Activated CD4-positive, alpha-beta T cell treated with anti-CD3 and anti-CD28 coated beads, Interleukin-2, amount 50 U/mL, for 16 hours (primary cell): ENCODE measurements at regions not wholly inside any gene's neighbourhood (a gene's known extent, or its start where the extent isn't known, plus 50 kb on each side); places are given as distances from the start of the nearest gene placed in this dataset.
"Not testable (repeated sequence)": the region's sequence is repeated elsewhere in the genome, so short reads cannot be mapped to it uniquely, and the experiment has no call there.

Experiments used
- DNase-seq: peaks from one replicate; pipeline ENCODE4 v3.0.0-alpha.2; 2020

DNA sequence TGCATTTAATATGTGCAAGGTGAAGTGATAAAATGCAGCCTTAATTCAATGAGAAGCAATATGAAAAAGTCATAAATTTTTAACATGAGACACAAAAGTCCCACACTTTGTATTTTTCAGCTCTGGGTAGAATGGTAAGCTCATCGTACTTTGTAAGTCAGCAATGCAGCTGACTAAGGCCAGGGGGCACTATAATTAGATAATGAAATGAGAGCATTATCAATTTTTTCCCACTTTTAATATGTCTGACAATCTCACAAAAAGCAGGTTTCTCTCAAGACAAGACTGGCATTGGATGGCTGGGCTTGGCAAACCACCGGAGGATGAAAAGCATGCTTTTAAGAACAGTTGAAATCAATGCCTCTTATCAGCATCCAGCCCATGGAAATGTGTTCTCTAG lies 162.8 kb downstream of the FAM174A start:
- no peak for DNase-seq

DNA sequence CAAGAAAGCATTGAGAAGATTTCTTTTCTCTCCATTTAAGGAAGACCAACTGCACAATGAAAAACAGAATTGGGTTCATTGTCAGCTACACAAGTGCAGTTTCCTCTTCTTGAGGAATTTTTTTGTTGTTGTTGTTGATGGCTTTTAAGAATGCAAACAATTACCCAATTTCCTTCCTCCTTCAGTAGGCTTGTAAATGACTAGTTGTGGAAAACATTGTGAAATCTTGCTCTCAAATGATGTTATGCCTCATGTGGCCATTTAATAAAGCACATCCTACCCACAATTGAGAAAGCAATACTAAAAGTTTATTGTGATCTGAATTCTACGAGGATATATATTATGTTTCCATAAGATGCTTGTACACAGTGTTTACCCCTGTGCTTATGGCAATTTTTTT lies 171.6 kb downstream of the FAM174A start:
- peak; percentile 24 for DNase-seq

DNA sequence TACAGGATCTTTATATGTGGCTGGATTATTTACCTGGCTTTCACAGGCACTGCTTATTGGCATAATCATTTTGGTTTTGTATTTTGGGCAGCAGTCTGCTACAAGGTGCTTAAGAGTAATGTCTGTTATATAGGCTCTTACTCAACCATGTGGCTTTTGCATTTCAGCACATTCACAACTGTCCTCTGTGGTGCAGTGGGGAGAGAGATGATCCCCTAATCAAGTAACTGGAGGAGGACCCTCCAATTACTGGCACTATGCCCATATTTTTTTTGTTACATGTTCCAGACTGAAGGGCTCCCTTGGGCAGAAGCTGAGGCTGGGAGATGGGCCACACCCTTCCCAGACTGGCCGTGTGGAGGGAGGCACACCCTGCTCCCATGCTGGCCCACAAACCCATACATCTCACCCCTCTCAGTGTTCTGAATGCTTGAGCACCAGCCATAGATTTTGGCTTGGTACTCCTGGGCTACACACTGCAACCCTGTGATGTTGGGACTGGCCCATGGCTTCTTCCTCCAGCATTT lies 173.5 kb downstream of the FAM174A start:
- DNase-seq, result no peak

DNA sequence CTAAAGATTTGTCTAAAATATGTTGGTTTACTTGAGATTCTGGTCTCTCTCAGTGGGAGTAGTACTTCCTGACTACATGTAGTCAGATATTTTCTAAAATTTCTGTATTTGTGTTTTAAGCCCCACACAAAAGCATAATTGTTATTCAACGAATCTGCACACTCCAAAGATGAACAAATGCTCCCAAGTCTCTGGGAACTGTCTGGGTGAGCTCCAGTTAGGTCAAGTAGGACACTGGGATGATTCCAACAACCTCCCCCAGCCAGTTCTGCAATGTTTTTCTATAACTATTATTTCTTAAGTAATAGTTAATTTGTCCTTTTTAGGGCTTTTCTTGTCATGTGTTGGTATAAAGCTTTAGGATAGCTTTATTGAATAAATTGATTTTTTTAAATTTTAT lies 174.6 kb downstream of the FAM174A start:
- no peak for DNase-seq

DNA sequence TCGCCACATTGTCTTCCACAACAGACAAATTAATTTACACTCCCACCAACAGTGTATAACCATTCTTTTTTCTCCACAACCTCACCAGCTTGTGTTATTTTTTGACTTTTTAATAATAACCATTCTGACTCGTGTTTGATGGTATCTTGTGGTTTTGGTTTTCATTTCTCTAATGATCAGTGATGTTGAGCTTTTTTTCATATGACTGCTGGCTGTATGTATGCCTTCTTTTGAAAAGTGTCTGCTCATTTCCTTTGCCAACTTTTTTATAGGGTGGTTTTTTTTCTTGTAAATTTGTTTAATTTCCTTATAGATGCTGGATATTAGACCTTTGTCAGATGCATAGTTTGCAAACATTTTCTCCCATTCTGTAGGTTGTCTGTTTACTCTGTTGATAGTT lies 179.6 kb downstream of the FAM174A start:
- DNase-seq, result not testable (repeated sequence)

DNA sequence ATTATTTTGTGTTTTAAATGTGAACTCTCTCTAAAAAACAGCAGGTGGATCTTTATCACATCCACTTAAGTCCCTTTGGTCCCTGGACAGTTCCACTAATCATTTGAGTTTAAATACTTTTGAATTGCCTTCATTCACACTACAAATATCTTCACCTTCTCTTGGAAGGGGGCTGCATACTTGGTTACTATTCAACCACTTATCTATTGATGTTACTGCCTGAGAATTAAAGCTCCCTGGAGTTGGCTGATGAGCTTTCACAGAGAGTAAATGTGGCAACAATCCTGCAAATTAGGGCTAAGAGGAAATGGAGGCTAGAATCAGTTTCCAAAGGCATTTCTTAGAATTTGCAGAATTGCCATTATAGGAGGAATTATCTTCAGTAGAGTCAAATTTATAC lies 180.4 kb downstream of the ST8SIA4 start:
- DNase-seq, result no peak

DNA sequence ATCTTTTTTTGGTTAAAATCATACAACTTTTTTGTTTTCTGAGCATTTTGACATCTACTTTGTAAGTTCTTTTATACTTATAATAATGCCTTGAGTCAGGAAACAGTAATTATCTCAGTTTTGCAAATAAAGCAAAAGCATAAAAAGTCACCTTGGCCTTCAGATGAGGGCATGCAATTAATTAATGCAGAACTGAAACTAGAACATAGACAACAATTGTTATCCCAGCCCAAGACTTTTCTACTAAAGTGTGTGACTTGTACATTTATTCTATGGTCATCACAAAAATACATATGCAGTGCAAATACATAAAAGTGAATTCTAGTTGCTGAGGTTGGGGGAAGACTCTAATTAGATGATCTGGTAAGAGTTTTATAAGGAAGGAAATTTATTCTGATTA lies 179.9 kb downstream of the ST8SIA4 start:
- no peak for DNase-seq

DNA sequence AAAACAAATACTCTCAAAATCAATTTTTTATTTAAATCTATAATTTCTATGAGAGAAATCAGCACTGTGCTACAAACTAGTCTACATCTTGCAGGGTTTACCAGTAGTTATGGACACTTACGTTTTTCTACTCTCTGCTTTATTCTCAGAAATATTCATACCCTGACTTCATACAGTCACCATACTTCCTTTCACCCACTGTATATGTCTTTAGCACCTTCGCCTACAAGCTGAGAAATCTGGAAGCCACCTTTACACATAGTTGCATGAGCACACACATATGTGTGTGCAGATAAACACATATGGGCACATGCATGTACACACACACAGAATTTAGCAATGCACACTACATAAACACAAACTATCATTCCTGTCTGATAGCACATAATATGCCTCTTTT lies 177.0 kb downstream of the ST8SIA4 start:
- DNase-seq, result no peak

DNA sequence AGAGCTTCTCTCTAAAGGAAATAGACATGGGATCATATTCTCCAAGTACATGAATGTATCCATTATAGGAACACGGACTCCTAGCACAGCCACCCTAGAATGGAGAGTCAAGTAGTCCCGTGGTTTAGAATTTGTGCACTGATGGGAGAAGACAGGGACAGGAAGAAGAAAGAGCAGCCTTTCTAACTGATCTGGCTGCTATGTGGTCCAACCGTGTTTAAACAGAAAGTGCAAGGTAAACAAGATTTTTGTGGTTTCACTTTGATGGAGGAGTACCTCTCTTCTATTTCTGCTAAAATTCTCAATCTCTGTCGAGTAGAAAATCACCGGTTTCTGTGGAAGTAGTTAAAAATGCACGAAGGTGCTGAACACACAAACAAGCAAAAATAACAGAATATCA lies 171.3 kb downstream of the ST8SIA4 start:
- DNase-seq, result peak; percentile 72

DNA sequence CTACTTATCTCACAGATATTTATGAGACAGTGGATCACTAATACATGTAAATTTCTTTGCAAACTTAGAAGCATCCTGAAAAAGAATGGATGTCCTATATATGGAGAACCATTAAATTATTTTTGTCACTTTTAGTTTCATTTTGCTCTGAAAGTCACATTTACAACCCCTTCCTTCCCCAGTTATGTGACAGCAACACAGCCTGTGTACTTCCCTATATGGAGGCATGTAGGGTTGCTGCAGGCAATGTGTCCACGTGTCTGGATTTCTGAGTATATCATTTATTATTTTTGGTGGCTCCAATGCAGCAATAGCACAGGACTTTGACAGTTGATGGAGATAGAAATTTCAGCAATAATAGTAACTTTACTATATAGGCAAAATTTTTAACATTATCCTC lies 156.4 kb downstream of the ST8SIA4 start:
- no peak for DNase-seq

DNA sequence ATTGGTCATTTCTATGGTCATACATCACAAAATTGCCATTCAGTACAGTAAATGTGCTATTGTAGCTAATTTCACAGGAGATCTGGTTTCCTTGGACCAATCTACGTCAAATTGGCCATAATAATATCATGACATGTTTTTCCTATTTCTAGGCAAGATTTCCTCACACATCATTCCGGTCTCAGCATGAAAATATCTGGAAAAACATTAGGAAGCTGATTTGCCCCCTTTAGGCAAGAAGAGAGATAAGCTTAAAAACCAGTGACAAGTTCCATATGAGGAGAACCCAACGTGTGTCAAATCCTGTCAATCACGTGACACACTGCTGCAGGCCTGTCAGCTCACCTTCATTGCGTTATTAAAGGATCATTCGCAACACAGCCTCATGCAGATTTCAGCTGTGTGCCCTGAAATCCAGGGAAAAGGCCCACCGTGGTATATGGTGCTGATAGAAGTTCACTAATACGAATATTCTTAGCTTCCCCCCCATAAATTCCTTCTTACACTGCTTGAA lies 153.3 kb downstream of the ST8SIA4 start:
- no peak for DNase-seq

DNA sequence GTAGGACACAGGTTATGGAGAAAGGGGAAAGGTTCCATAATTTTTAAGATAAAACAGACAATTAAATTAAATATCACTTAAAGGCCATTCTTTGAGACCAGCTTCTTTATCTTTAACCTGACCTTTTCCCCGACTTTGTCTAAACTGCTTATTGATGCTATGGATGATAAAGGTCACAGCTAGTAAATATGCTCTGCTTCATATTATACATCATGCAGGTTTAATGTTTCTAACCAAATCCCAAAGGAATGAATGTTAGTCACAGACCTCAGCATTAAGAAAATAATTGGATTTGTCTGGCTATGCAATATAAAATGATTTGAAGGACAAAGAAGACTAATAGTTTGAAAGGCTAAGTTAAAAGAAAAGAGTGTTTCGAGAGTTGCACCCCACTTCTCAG lies 147.6 kb downstream of the ST8SIA4 start:
- DNase-seq, result no peak
